GM18873 (cell line): ENCODE measurements at regions not wholly inside any gene's neighbourhood (a gene's known extent, or its start where the extent isn't known, plus 50 kb on each side); places are given as distances from the start of the nearest gene placed in this dataset.

ENCODE experiments used
- ATAC-seq: cut with Tn5 transposase; IDR thresholded peaks from one replicate; pipeline ENCODE4 v1.9.1; 2021; ENCODE audit warnings: mild to moderate bottlenecking, moderate library complexity, moderate number of reproducible peaks; ENCODE audit not compliant: unreplicated experiment, low FRiP score

DNA sequence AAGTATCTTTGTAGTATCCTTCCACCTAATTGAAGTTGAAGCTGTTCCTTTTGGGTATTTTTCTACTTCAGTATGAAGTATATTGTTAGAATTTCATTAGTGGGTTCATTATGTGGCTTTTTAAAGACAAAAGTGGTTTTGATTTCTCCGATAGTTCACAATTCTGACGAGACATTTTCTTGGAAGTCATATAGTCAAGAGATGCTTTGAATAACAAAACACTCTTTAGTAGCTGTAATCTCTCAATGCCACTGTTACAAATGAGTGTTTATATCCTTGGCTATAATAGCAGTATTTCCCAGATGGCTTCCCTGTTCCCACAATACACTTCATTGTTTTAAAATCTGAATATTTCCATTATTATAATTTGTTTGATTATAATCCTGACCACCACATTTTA lies 108.7 kb upstream of the F3 start:
- ATAC-seq = no peak

- ATAC-seq = no peak
These were observed 106.9 kb upstream of the F3 start for GRCh38 chr1:94648225-94649007.

GRCh38 chr1:94646786-94647555 lies 105.4 kb upstream of the F3 start:
- no peak for ATAC-seq

DNA sequence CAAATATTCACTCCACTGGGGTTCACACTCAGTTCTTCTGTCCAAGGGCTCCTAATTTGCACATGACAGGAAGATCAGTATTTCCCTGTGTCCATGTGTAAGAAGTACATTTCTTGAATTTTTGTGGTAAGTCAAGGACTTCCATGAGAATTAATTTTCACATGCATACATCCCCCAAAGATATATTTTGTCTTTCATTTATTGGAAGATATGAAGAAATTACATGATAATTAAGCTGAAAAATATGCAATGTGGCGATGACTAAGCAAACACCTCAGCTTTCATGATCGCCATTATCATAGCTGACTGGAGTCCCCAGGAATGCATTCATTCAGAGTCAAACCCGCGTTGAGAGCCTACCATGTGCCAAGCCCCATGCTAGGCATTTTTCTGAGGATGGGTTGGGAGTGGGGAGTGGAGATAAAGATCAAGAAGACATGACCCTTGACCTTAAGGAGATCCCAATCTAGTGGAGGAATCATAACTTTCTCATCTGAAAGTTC lies 104.6 kb upstream of the F3 start:
- no peak for ATAC-seq

- ATAC-seq = no peak
These were observed 102.8 kb upstream of the F3 start for GRCh38 chr1:94644352-94644751.

GRCh38 chr1:94643819-94644218 lies 102.3 kb upstream of the F3 start:
- ATAC-seq = no peak

- no peak for ATAC-seq
These were observed 101.2 kb upstream of the F3 start for GRCh38 chr1:94642617-94643321.

DNA sequence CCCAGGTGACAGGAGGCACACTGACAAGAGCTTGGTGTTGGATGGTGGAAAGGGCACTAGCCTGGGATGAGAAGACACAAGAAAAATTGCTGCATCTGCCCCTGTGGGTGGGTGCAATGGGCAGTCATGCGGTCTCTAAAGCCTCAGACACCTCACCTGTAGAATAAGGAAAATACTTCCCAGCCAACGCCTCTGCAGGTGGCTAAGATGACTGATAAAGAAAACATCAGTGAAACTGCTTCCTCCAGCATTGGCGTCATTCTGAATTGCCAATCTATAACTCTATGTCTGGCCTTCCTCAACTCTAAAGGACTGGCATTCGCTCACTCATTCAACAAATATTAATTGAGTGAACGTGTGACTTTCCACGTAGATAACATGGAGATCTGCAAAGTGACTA lies 100.4 kb upstream of the F3 start:
- no peak for ATAC-seq

DNA sequence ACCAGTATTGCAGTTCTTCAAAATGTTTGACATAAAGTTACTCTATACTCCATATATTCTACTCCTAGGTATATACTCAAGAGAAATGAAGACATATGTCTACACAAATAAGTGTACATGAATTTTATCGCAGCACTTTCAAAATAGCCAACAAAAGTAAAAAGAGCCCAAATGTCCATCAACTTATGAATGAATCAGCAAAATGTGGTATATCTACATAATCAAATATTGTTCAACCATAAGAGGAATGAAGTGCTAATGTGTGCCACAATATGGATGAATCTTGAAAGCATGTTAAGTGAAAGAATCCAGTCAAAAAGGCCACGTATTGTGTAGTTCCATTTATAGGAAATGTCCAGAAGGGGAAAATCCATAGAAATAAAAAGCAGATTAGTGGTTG lies 98.6 kb upstream of the F3 start:
- no peak for ATAC-seq

GRCh38 chr1:94637121-94637520 lies 95.6 kb upstream of the F3 start:
- no peak for ATAC-seq

- ATAC-seq = no peak
These were observed 95.1 kb upstream of the F3 start for GRCh38 chr1:94636624-94637023.

DNA sequence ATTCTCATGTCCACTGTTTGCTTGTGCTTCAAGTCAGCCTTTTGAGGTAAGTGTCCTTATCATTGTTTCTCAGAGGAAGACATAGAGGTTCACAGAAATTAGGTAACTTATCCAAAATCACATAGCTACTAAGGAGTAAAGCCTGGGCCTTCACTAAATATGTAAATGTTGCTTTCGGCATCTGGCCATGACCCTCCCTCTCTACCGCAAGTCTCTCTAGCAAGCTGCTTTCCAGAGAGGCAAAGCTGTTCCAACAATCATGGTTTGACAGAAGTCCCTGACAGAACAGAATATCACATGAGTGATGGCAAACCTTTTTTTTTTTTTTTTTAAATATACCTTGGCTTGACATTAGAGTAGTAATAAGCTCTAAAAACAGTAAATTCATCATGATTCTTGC lies 94.5 kb upstream of the F3 start:
- no peak for ATAC-seq

DNA sequence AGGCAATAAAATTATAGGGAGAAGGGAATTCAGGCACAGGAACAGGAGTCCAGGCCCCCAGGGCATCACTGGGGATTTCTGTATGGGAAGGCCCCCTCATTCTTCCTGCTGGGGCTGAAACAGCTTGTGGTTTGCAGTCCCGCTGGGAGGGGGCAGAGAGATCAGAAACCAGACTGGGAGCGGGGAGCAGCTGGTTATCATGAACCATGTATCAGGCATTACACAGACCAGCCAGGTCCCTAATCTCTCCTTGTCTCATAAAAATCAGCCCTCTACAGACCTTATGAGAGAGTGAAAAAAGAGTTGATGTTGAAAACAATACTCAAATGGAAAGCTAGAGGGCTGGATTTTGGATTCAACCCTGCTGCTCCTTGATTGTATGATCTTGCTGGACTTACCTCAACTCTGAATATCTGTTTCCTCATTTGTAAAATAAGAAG lies 93.4 kb upstream of the F3 start:
- no peak for ATAC-seq

- ATAC-seq = no peak
These were observed 91.5 kb upstream of the F3 start for GRCh38 chr1:94633051-94633450.

- no peak for ATAC-seq
These were observed 88.0 kb upstream of the F3 start for GRCh38 chr1:94629259-94630181.

DNA sequence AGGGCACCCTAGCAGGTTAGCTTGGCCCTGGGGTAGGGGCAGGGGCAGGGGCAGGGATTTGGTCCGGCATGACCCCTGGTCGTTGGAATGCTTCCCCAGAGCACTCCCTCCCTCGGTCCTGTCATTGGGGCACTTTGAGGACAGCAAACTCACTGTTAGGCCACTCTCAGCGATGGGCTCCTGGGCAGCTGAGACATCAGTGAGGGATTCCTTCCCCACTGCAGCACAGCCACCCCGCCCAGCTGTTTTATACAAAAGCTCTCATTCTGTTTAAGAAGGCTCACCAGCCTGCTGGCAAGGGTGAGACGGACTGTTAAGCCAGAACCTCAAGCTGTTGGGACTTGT lies 86.9 kb upstream of the F3 start:
- no peak for ATAC-seq

DNA sequence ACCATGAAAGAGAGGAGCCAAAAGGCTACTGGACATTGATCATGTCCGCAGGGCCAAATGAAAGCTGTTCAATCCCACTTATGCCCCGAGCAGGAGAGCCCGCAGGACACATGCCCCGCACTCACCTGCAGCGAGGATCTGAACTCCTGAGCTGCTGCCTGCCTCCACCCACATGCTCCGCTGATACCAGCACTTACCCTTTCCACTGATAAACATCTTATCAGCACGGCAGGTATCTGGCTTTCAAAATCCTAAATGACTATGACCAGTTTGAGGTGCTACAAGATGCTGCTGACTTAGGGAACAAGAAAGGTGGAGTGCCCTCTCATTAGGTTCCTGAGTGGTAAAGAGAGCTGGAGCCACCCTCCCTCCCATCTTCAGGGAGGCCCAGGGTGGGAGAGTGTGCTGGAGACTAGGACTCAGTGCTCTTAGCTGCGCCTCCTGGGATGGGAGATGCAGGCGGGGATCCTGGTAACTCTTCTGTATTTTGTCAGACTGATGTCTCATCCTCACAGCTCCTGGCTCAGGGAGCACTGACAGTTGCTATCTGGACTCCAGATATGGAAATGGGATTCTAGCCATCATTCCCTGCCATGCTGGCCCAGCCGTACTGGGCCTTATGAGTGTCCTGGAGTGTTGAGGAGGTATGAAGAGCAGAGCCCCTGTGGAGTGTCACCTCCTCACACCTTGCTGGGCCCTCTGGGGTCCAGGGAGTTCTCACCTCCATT lies 86.4 kb upstream of the F3 start:
- no peak for ATAC-seq

DNA sequence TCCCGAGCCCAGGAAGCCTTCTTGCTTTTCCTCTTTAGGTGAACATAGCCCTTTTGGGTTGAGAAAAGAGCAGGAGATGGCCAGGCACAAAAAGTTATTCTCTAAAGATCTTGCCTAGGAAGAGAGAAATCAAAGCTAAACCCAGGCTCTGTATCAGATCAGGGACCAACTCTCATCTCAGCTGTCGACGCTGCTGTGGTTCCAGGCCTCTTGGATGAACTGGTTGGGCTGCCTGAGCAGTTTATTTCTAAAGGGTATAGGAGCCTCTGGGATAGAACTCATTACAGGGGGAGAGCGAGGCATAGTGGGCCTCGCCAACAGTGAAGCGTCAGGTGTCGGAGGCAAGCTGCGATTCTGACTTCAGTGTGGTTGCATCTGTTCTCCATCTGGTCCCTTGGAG lies 82.6 kb upstream of the F3 start:
- no peak for ATAC-seq

- ATAC-seq = no peak
These were observed 82.1 kb upstream of the F3 start for GRCh38 chr1:94623560-94624148.
